Epithelial cell of prostate (primary cell): ENCODE measurements at regions not wholly inside any gene's neighbourhood (a gene's known extent, or its start where the extent isn't known, plus 50 kb on each side); places are given as distances from the start of the nearest gene placed in this dataset.
"Not testable (repeated sequence)": the region's sequence is repeated elsewhere in the genome, so short reads cannot be mapped to it uniquely, and the experiment has no call there.

Source experiments
- DNase-seq: peaks from one replicate; pipeline ENCODE4 v3.0.0-alpha.2; 2011; ENCODE audit warnings: low read depth, low spot score
- H3K27ac ChIP-seq: fragments of 450-650 bp; 2 replicates; pipeline ENCODE4 v1.5.1; 2017; ENCODE audit warnings: mild to moderate bottlenecking

- no peak overlapping the region for H3K27ac ChIP-seq
- DNase-seq: no peak
Observed at GRCh38 chr10:81520688-81521087, 354.3 kb upstream of the NRG3 start.

- no peak overlapping the region for H3K27ac ChIP-seq
- no peak for DNase-seq
Observed at GRCh38 chr10:81524467-81524866, 350.5 kb upstream of the NRG3 start.

DNA sequence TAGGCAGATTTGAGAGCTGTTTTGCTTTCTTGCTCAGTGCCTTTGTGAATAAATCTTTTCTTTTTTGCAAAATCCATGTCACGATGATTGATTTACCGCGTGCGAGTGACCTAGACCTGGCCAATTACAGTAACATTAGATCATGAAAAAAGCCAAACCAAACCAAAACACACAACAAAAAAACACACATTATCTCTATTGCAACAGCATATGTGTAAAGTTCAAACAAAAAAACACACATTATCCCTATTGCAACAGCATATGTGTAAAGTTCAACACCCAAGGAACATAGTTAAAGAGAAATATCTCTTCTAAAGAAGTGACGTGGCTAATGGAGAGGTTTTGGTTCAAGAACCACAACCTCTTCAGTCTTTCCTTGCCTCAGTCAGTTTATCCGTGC lies 342.6 kb upstream of the NRG3 start:
- H3K27ac ChIP-seq: no peak overlapping the region
- DNase-seq: no peak

- H3K27ac ChIP-seq: no peak overlapping the region
Observed at GRCh38 chr10:81534991-81535390, 340.0 kb upstream of the NRG3 start.

DNA sequence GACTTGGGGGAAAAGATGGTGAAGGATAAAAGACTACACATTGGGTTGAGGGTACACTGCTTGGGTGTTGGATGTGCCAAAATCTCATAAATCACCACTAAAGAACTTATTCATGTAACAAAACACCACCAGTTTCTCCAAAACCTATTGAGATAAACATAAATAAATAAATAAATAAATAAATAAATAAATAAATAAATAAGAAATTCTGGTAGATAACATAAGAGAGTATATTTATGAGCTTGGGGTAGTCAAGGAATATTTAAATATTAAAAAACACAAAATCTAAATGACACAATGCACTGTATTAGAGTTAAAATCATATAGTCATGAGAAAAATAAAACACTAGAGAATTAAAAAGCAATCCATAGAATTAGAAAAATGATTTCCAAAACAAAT lies 333.5 kb upstream of the NRG3 start:
- H3K27ac ChIP-seq: no peak overlapping the region
- no peak for DNase-seq

More at GRCh38 chr10:81534991-81535390, 340.0 kb upstream of the NRG3 start:
- DNase-seq: no peak

DNA sequence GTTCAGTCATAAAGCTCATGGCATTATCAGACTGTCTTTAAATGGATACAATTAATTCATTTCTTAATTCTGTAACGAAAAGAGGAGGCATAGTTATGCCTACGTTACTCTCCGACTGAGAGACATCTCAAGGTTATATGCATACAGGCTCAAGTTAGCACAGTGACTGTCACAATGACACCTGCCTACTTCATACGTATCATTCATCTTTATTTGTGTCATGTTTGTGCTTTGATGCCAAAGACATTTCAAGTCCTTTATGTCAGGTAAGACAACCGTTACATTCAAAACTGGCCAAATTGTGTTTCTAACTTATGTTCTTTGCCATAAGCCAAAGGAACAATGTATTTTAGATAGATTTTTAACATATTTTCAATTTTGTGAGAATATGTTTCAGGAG lies 328.8 kb upstream of the NRG3 start:
- DNase-seq: no peak

GRCh38 chr10:81548160-81548559 lies 326.8 kb upstream of the NRG3 start:
- H3K27ac ChIP-seq: no peak overlapping the region
- no peak for DNase-seq

More for the DNA sequence above, 328.8 kb upstream of the NRG3 start:
- no peak overlapping the region for H3K27ac ChIP-seq

- H3K27ac ChIP-seq: no peak overlapping the region
- no peak for DNase-seq
Observed at GRCh38 chr10:81564143-81564542, 310.9 kb upstream of the NRG3 start.

DNA sequence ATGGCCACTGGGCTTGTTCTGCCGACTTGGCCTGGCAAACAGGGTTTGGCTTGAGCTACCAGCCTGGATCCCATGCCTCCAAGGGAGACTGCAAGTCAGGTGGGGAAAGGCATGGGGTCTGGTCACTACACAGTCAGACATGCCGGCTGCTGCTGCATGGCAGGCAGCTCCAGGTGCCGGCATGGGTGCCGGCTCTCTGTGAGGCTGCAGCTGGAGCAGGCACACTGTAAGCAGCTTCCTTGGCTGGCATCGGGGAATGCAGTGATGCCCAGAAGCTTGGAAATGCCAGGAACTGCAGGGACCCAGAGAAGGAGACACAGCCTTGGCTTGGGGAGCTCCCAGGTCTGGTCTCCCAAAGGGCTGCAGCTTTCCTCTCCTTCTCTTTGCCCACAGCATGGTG lies 305.5 kb upstream of the NRG3 start:
- no peak overlapping the region for H3K27ac ChIP-seq
- no peak for DNase-seq

- no peak overlapping the region for H3K27ac ChIP-seq
- no peak for DNase-seq
Observed at GRCh38 chr10:81570349-81570748, 304.6 kb upstream of the NRG3 start.

- DNase-seq: no peak
- H3K27ac ChIP-seq: no peak overlapping the region
Observed at GRCh38 chr10:81570878-81571794, 303.9 kb upstream of the NRG3 start.

DNA sequence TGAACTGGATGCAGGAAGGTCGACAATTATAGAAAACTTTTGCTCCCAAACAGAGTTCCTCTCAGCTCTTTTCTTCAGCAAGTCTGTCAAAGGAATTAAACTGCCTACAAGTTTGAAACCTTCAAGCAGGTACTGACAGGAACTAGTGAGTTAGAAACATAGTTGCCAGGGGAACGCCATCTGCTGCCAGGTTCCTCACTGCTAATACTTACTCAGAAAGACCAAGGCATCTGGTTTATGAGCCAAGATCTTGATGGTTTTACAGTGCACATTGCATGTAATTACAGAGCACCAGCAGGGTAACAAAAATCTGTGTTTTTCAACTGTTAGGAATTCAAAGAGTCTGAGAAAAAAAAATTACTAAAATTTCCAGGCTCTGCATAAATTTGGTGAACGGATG lies 300.0 kb upstream of the NRG3 start:
- H3K27ac ChIP-seq: no peak overlapping the region
- DNase-seq: peak; percentile 37

GRCh38 chr10:81576336-81576735 lies 298.7 kb upstream of the NRG3 start:
- peak; percentile 58 for DNase-seq
- no peak overlapping the region for H3K27ac ChIP-seq

DNA sequence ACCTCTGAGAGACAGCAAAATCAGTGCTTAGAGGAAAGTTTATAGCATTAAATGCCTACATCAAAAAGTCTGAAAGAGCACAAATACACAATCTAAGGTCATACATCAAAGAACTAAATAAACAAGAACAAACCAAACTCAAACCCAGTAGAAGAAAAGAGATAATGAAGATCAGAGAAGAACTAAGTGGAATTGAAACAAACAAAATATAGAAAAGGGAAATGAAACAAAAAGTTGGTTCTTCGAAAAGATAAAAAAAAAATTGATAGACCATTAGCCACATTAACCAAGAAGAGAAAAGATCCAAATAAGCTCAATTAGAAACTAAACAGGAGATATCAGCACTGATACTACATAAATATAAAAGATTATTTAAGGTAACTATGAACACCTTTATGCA lies 280.0 kb upstream of the NRG3 start:
- H3K27ac ChIP-seq: no peak overlapping the region
- no peak for DNase-seq

- peak overlapping the region; percentile 6 for H3K27ac ChIP-seq
- DNase-seq: peak; percentile 31
Observed at GRCh38 chr10:81600185-81600584, 274.8 kb upstream of the NRG3 start.

DNA sequence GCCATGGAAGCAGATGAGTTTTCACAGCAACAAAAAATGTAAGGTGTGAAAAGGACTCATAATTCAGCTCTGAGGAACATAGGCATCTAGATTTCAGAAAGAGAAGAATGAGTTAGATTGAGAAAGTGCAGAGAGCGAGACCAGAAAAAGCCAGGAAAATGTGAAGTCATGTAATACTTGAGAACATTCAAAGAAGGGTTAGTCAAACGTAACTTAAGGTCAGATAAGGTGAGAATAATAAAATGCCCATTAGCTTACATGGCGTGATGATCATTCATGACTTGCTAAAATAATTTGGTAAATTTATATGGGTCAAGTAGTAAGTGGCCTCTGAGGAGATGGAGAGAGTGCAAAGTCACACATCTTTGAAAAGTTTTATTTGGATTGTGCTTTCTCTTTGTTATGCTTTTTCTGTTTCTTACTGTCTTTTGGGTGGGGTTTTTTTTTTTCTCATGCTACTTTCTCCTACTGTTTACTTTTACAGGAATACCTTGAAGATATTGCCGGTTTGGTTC lies 271.8 kb upstream of the NRG3 start:
- no peak overlapping the region for H3K27ac ChIP-seq
- DNase-seq: no peak

DNA sequence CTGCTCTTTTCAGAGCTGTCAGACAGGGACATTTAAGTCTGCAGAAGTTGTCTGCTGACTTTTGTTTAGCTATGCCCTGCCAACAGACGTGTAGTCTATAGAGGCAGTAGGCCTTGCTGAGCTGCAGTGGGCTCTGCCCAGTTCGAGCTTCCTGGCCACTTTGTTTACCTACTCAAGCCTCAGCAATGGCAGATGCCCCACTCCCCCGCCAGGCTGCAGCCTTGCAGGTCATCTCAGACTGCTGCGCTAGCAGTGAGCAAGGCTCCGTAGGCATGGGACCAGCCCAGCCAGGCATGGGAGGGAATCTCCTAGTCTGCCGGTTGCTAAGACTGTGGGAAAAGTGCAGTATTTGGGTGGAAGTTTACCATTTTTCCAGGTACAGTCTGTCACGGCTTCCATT lies 230.5 kb upstream of the NRG3 start:
- not testable (repeated sequence) for H3K27ac ChIP-seq, DNase-seq

GRCh38 chr10:81655986-81656385 lies 219.0 kb upstream of the NRG3 start:
- no peak for DNase-seq
- H3K27ac ChIP-seq: no peak overlapping the region

- no peak for DNase-seq
- no peak overlapping the region for H3K27ac ChIP-seq
Observed at GRCh38 chr10:81662837-81663236, 212.2 kb upstream of the NRG3 start.

DNA sequence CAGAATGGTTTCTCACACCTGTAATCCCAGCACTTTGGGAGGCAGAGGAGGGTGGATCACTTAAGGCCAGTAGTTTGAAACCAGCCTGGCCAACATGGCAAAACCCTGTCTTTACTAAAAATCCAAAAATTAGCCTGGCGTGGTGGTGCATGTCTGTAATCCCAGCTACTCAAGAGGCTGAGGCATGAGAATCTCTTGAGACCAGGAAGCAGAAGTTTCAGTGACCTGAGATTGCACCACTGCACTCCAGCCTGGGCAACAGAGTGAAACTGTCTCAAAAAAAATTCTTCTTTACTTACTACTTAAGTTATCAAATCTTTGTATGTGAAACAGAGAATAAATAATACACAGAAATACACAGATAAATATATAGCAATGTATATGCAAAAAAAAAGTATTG lies 210.2 kb upstream of the NRG3 start:
- DNase-seq, H3K27ac ChIP-seq: not testable (repeated sequence)

DNA sequence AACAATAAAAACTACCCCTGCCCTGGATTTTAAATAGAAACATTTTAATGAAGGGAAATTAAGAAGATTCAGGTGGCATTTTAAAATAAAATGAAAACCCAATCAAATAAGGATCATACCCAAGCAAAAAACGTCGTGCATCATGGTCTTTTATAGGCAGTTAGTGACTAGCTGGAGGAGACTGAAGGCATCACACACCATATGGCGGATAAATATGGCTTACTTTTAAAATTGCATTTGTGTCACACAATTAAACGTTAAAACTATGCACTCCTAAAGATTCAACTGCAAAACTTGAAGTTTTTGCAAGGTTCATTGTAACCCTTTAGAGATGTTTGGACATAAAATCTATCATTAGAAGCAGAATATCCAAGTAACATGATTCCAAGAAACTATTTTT lies 200.1 kb upstream of the NRG3 start:
- no peak overlapping the region for H3K27ac ChIP-seq
- no peak for DNase-seq

- no peak for DNase-seq
- no peak overlapping the region for H3K27ac ChIP-seq
Observed at GRCh38 chr10:81679291-81679690, 195.7 kb upstream of the NRG3 start.
